ENCODE measurements at regions not wholly inside any gene's neighbourhood (a gene's known extent, or its start where the extent isn't known, plus 50 kb on each side); places are given as distances from the start of the nearest gene placed in this dataset.

DNA sequence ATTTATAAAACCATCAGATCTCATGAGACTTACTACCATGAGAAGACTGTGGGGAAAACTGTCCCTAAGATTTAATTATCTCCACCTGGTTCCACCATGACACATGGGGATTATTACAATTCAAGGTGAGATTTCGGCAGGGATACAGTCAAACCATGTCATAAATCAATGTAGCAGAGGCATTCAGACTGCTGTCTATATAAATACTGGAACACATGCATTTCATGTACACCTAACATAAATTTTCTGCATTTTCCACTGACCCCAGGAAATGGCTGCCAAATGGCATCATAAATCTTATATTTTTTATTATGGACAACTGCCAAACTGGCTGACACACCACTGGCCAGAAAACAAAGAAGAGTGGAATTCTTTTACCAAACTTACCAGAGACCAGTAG, 755.1 kb upstream of the EPHA6 start:
- DNase-seq (ENCODE audit: extremely low spot score, insufficient read length, low read depth): no peak
- no peak for FAIRE-seq

DNA sequence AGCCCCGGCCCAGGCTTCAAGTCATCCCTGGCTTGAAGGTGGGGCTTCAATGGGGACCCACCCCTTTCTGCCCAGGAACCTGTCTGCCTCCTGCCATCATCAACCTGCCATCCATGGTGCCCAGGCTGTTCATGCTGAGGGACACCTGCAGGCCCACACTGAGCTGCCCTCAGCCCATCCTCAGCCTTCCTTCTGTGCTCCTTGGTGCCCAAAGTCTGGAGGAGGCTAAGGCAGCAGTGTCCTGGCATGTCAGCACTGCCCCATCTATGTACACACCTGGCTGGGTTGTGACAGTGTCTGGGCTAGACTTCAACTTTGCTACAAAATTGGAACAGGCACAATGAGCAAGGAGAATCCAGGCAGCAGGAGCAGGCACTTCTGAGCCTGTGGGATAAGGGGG, 745.3 kb upstream of the EPHA6 start:
- no peak for DNase-seq (ENCODE audit: extremely low spot score, insufficient read length, low read depth)
- FAIRE-seq: no peak

DNA sequence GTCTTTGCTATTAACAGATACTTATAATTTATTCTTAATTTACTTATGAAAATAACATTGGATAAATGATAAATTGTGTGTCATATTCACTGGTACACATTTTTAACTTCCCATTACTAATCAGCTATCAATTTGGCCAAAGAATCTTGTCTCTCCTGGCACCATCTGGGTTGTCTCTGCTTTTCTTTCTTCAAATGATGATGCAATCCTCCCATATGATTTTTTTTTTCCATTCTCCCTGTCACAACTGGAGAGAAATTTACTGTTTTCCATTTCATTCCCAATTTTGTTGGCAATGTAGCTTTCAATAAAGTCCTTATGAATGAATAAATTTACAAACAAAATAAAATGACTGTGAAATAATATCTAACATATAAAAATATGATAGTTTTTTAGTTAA, 743.7 kb upstream of the EPHA6 start:
- no peak for FAIRE-seq
- no peak for DNase-seq (ENCODE audit: extremely low spot score, insufficient read length, low read depth)

DNA sequence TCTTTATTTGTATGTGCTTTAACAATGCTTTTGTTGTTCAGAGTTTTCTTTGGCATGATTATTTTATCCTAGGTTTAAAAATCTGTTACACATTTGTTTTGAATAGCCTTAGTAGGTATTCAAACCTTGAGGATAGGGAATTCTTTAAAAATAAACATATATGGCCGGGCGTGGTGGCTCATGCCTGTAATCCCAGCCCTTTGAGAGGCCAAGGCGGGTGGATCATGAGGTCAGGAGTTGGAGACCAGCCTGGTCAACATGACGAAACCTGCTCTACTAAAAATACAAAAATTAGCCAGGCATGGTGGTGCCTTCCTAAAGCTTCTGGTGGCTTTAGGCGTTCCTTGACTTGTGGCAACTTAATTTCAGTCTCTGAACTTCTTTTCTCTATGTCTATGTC, 743.3 kb upstream of the EPHA6 start:
- DNase-seq (ENCODE audit: extremely low spot score, insufficient read length, low read depth) (no peak), FAIRE-seq (no peak)

DNA sequence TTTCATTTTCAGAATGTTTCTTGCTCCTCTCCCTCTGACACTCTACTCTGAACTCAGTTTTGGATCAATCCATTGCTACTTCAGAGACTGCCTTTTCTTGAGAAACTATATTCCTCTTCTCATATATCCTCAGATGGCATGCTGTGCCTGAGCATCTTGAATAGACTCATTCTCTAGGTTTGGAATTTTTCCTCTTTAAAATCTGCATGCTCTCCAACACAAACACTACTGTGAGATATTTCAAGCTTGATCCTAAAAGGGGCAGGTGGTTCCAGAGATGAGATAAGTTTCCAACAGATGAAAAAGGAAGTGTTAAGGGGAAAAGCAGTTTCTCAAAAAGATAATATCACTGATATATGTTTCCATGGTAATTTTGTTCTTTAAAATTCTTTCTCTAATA, 742.2 kb upstream of the EPHA6 start:
- FAIRE-seq (no peak), DNase-seq (ENCODE audit: extremely low spot score, insufficient read length, low read depth) (no peak)

DNA sequence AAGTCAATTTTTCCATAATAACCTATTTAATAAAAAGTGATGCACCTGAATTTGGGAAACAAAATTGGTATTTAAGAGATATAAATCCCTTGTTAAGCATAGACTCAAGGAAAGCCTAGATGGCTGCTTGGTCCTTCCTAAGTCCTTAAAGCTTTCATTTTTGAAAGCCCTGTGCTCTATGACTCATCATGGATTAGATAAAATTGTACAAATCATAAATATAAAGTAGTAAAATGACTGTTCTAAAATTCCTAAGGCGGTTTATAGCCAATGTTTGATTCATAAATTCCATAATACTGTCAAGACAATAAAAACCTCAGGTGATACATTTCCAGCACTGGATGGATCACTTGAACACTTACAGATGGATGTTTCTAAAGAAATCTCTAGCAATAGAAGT, 730.8 kb upstream of the EPHA6 start:
- DNase-seq (ENCODE audit: extremely low spot score, insufficient read length, low read depth) (no peak), FAIRE-seq (no peak)

DNA sequence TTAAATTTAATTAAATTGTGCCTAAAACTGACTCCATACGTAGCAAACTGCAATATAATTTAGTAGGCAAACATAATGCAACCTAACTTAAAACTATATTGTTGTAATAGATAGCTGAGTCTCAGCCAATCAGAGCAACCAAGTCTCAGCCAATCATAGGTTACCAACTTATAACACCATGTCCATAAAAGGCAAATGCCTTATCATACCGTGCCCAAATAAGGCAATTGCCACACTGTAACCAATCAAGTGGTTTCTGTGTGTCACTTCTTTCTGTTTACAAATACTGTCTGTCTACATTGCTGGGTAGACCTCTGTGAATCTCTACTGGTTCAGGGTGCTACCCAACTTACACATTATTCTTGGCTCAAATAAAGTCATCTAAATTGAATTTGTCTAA, 728.4 kb upstream of the EPHA6 start:
- DNase-seq (ENCODE audit: extremely low spot score, insufficient read length, low read depth) (no peak), FAIRE-seq (no peak)

DNA sequence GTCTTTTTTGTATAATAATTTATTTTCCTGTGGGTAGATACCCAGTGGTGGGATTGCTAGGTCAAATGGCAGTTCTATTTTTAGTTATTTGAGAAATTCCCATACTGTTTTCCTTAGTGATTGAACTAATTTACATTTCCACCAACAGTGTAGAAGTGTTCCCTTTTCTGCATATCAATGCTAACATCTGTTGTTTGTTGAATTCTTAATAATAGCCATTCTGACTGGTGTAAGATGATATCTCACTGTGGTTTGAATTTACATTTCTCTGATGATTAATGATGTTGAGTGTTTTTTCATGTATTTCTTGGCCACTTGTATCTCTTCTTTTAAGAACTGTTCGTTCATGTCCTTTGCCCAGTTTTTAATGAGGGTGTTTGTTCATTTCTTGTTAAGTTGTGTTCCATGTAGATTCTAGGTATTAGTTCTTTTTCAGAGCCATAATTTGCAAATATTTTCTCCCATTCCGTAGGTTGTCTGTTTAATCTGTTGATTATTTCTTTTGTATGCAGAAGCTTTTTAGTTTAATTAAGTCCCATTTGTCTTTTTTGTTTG, 713.3 kb upstream of the EPHA6 start:
- FAIRE-seq: no peak
- DNase-seq (ENCODE audit: extremely low spot score, insufficient read length, low read depth): no peak

DNA sequence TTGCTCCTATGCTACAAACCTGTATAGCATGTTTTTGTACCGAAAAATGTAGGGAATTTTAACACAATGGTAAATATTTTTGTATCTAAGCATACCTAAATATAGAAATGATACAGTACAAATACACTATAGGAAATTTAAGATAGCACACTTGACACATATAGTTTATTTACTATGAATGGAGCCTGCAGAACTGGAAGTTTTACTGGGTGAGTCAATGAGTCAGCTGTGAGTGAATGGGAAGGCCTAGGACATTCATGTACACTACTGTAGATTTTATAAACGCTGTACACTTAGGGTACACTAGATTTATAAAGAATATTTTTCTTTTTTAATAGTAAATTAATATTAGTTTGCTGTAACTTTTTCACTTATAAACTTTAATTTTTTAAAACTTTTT, 707.7 kb upstream of the EPHA6 start:
- FAIRE-seq: no peak
- no peak for DNase-seq (ENCODE audit: extremely low spot score, insufficient read length, low read depth)
